ENCODE measurements at regions not wholly inside any gene's neighbourhood (a gene's known extent, or its start where the extent isn't known, plus 50 kb on each side); places are given as distances from the start of the nearest gene placed in this dataset.
A peak's percentile ranks its signal among the peaks of the same experiment; 100 is the strongest.

DNA sequence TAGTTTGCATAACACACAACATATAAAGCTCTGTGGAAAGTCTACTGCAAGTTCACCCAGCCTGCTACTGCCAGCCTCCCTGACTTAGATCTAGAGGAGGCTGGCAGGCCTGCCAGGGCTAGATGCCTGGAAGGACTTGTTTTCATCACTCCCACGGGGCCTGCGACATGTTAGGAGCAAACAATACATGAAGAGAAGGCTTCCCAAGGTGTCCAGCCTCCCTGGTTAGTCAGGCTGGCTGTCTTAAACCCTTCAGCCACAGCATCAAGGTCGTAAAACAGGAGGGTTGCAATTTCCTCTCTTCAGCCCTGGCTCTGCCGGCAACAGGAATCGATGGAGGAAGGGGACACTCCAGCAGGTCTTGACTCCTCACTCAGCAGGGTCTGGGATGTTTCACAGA lies 104.5 kb downstream of the NGF start:
- DNase-seq: peak; percentile 51

DNA sequence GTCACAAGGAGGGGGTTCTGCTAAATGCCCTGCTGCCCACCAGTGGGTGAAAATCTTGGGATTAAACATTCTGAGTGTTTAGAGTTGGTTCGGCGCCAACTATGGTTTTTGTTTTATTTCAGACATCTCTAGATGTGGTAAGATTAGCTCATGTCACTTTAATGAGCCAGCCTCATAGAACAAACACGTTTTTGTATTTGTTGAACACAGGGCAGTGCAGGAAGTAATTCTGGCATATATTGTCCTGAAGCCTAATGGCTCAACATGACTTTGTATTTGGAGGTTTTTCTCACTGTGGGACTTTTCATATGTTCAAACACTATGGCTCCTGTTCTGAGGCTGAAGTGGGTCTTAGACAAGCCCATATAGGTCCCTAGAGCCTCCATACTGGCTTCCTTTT lies 107.8 kb downstream of the NGF start:
- DNase-seq: no peak

DNA sequence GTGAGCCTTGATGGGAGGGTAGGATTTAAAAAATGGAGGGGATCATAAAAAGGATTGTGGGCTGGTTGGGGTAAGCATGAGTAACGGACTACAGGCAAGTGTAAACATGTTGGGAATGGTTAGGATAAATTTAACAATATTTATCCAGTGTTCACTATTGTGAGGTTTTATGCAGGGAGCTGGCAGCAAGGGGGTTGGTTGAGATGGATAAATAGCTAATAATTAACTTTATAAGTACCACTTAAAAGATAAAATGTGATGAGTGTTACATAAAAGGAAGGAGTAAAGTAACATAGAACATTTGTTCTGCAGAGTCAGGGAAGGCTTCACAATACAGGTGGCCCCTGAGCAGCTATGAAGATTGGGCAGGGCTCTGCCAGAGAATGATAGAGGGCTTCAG lies 109.0 kb downstream of the NGF start:
- peak; percentile 72 for DNase-seq

- no peak for DNase-seq
Measured at GRCh38 chr1:115228191-115228590, 109.9 kb downstream of the NGF start.

GRCh38 chr1:115227346-115228082 lies 110.5 kb downstream of the NGF start:
- DNase-seq: no peak

- no peak for DNase-seq
Measured at GRCh38 chr1:115225993-115226685, 111.9 kb downstream of the NGF start.

DNA sequence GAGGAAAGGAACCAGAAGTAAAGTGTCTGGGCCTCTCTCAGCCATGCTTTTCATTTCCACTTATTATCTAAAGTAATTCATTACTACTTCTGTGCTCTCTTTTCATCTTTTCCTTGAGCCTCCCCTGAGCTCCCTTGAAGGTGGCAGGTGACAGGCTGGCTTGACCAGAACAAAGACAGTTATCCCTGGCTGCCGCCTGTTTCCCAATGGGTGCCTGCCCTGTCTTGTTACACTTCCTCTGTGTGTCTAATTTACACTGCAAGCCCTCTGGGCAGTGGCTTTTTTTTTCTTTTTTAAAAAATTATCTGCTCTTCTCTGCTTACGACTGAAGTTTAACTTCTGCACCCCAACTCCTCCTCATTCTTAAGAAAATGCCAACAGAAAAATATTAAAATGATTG lies 113.4 kb downstream of the NGF start:
- no peak for DNase-seq

DNA sequence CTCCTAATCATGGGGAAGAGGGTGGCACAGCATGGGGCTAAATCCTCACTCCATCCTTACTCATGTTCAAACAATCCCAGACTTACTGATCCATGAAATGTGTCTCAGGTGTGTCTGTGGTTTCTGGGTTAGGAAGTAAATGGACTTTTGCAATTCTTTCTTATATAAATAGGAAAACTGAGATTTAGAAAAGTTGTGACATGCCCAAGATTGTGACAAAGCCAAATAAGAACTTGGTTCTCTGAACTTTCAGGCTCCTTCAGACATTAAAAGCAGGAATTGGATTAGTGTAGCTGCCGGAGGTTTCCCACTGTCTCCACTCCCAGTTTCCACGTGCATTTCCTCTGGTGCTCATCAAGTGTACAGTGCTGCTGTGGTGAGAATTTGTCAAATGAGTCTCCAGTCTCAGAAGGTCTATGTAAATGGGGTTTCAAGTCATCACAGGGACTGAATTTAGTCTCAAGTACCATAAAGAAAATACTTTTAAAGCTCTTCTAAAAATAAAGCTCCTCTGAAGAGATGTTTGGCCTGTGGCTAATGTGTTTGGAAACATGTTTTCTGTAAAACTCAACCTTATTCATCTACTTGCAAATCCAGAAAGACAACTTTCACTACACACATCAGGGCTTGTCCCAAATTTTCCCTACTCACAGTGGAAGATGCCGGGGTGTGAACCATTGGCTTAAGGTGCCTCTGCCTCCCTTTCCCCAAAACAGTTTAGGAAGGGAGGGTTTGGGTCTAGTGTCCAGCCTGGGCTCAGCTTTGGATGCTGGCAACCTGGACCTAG lies 115.2 kb downstream of the NGF start:
- peak; percentile 59 for DNase-seq

DNA sequence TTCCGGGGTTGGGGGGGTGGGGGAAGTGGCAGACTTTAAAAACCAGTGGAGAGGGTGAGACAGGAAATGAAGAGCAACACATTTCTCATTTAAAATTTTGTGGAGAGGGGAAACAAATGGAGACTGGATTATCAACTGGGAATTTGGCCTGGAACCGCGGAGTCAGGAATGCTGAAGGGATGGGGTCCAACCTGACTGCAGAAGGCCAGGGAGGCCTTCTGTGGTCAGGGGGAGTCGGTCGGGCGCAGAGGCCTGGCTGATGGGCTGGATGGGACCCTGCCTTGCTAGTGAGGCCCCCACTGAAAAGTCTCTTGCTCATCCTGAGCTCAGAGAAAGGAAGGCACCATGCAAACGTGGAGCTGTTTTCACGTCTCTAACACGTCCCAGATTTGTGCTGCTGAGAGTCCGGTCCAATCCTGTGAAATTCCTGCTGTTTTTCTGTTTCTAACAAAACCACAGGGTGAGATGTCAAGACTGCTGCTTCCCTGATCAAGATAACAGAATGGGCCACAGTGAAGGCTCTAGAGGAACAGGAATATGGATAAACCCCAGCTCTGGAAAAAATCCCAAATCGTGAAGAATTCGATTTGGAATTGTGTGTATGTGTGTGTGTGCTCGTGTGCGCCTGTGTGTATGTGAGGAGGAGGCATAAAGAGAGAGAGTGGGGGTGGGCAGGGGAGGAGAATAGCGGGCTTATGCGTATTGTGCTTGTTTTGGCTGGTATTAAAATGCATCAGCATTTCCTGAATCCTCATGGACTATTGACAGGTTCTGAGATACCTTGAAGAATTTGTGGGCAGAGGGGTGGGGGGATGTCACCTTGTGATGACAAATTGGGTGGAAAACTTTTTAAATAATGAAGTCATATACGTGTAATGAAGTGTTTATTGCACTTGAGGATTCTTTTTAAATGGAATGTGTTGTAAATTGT lies 117.4 kb downstream of the NGF start:
- DNase-seq: no peak

GRCh38 chr1:115219927-115220326 lies 118.1 kb downstream of the NGF start:
- no peak for DNase-seq

DNA sequence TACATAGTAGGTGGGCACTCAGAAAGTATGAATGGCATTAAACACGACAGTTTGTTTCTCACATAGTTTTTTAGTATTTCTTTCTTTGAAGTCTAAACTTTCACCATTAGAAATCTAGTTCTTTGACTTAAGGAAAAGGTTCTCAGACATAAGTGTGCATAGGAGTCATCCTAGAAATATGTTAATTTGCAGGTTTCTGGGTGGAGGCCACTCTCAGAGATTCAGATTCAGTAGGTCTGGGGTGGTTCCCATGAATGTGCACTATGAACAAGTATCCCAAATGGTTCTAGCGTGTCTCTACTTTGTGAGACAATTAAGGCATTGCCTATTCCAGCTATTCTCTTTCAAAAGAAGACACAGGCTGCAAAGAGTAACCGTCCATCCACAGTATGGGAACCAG lies 119.3 kb downstream of the NGF start:
- DNase-seq: no peak

DNA sequence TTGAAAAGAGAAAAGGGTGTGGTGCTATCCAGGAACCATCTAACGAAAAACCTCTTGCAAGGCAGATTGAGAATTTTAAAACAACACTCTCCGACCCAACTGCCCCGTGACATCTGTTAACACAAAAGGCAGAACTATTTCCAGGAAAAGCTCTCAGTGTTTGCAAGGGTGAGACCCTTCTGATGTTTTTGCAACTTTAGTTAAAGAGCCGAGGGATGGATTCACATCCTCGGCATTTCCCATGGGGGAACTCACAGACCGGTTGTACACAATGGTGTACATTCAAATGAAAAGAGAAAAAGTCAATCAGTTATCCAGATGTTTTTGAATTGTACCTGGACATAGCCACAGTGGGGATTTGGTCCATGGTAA lies 120.0 kb downstream of the NGF start:
- DNase-seq: no peak

- DNase-seq: no peak
Measured at GRCh38 chr1:115217150-115218033, 120.7 kb downstream of the NGF start.

GRCh38 chr1:115215703-115216521 lies 122.1 kb downstream of the NGF start:
- DNase-seq: no peak

GRCh38 chr1:115215110-115215509 lies 122.9 kb downstream of the NGF start:
- DNase-seq: no peak

DNA sequence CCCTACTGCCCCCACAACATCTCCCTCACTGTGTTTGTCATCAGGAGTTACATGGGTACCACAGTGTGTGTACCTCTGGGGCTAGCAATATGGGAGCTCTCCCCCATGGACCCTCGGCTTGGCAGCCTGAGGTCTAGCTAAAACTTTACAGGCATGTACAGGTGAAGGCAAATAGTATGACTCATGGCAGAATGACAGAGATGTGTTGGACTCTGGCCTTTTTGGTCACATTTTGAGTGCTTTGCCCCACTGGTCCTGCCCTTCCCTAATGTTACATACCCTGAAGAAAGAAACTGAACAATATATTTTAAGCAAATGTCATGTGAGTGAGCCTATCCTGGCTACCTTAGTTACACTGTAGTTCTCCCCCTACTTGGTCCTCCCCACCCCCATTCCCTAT lies 124.0 kb downstream of the NGF start:
- no peak for DNase-seq

- no peak for DNase-seq
Measured at GRCh38 chr1:115213130-115213529, 123.8 kb upstream of the TSPAN2 start.

DNA sequence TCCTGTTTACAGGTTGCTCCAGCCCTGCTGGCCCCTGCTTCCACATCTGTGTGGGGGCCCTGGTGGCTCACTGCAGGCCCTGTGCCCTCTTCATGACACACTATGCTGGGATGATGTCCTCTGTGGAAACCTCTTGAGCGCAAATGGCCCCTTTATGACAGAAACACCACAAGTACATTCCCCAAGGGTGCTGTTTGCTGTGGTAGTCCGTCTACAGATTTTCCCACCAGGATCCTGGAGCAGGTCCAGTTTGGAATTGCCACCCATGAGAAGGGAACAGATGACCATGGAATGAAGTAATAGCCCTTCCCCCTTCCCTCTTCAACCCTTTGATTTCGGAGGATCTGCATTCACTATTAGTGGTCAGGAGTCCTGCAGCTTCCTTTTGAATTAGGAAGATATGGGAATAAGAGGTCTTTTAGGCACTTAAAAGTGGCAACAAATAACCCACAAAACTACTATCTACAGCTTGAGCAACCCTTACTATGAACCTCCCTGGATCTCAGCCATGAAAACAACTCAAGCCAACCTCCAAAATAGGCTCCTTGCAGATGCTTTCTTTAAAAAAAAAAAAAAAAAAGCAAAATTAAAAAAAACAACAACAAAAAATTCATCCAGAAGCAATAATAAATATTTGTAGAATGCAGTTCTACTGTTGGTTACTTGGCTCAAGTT lies 121.9 kb upstream of the TSPAN2 start:
- DNase-seq: no peak

- no peak for DNase-seq
Measured at GRCh38 chr1:115210302-115210711, 121.0 kb upstream of the TSPAN2 start.

- no peak for DNase-seq
Measured at GRCh38 chr1:115204513-115204912, 115.2 kb upstream of the TSPAN2 start.

All from DMS79 treated with DMSO at 0.1 percent for 48 hours (cell line).